HG02571 (cell line): ENCODE measurements at regions not wholly inside any gene's neighbourhood (a gene's known extent, or its start where the extent isn't known, plus 50 kb on each side); places are given as distances from the start of the nearest gene placed in this dataset.
"Not testable (repeated sequence)": the region's sequence is repeated elsewhere in the genome, so short reads cannot be mapped to it uniquely, and the experiment has no call there.

Experiments used
- ATAC-seq: cut with Tn5 transposase; IDR thresholded peaks from one replicate; pipeline ENCODE4 v1.9.1; 2021; ENCODE audit warnings: mild to moderate bottlenecking, moderate library complexity; ENCODE audit not compliant: unreplicated experiment

DNA sequence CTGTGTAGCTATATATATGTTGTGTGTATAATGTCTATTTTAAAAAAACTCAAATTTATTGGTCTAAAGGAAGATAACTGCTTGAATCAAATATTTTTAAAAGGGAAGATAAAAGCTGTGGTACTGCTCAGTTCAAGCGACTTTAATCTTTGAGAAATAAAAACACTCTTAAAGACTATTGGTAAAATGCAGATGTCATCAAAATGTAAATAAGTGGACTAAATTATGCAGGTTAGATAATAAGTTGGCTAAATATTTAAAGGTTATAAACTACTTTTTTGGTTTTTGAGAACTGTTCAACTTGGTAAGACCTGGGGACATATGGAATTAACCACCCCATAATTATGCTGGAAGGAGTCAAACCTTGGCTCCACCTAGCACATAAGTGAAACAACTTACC, 144.7 kb upstream of the ITM2A start:
- ATAC-seq, result no peak

DNA sequence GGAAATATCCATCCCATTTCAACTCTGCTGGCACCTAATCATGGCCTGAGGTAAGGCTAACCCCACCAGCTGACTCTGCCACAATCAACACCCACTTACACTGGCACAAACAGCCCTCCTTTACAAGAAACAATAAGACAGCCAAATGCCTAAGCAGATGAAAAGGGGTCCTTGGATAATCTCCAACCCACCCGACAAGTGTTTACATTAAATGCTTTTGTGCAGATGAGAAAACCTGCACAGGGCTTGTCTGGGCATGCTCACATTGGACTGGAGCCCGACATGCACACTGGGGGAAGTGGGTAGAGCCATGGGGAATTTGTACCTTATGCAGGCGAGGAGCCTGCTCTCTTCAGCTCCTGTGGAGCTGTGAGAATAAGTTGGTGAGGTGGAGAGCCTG, 138.9 kb upstream of the ITM2A start:
- no peak for ATAC-seq

DNA sequence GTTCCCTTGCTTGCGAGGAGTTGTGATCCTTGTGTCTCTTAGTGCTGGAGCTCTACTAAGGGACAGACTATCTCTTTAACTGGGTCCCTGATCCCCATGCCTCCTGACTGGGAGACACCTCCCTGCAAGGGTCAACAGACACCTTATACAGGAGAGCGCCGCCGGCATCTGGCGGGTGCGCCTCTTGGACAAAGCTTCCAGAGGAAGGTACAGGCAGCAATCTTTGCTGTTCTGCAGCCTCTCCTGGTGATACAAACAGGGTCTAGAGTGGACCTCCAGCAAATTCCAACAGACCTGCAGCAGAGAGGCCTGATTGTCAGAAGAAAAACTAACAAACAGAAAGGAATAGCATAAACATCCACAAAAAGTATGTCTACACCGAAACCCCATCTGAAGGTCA, 115.6 kb upstream of the ITM2A start:
- ATAC-seq, result no peak

DNA sequence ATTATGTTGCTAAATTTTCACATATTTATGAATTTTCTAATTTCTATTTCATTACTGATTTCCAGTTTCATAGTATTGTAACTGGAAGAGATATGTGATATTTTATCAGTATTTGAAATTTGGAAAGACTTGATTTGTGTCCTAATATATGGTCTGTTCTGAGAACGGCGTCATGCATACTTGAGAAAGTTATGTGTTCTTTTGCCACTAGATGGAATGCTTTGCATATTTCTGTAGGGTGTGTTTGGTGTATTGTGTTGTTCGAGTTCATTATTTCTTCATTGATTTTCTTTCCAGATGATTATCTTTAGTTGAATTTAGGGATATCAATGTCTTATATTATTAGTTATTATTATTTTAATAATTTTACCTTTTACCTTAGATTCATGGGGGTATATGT, 110.6 kb upstream of the ITM2A start:
- ATAC-seq, result no peak

DNA sequence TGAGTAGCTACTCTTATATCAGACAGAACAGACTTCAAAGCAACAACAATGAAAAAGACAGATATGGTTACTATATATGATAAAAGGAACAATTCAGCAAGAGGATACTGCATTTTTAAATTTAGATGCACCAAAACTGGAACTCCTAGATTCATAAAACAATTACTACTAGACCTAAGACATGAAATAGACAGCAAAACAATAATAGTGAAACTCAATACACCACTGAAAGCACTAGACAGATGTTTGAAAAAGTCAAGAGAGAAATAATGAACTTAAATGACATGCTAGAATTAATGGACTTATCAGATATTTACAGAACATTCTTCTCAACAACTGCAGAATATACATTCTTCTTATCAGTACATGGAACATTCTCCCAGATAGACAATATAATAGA, 99.5 kb upstream of the ITM2A start:
- no peak for ATAC-seq

DNA sequence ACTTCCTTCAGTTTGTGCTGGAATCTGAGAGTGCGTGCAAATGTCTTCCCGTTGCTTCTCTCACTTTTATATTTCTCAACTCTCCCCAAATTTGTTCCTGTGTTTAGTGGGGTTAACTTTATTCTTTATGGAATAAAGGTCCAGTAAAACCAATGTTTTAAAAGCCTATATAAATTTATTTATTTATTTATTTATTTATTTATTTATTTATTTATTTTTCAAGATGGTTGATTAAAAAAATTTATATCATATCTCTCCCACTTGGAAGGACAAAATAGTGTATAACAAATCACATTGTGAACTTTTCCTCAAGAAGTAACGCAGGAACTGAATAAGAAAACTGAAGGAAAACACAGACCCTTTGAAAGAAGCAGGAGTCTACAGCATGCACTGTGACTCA, 95.3 kb upstream of the ITM2A start:
- no peak for ATAC-seq

DNA sequence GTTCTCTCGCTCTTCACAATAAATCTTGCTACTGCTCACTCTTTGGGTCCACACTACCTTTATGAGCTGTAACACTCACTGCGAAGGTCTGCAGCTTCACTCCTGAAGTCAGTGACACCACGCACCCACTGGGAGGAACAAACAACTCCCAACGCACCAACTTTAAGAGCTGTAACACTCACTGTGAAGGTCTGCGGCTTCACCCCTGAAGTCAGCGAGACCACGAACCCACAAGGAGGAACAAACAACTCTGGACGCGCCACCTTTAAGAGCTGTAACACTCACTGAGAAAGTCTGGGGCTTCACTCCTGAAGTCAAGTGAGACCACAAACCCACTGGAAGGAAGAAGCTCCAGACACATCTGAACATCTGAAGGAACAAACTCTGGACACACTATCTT, 89.5 kb upstream of the ITM2A start:
- not testable (repeated sequence) for ATAC-seq

DNA sequence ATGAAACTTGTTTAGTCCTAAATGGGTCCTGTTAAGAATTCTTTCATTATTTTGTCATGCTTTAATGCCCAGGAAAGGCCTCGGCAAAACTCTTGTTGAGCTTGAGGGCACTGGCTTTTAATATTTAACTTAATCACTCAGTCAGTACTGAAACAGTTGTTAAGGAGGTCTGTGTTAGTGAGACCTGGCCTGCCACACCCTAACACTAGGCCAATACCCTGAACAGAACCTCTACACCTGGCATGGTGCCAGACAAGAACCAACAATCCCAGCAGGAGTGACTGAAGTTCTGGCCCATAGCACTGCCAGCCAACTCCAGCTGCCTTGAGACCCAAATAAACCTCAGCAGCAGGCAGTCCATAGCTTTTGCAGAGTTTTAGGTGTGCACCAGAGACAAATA, 85.7 kb upstream of the ITM2A start:
- ATAC-seq, result no peak

DNA sequence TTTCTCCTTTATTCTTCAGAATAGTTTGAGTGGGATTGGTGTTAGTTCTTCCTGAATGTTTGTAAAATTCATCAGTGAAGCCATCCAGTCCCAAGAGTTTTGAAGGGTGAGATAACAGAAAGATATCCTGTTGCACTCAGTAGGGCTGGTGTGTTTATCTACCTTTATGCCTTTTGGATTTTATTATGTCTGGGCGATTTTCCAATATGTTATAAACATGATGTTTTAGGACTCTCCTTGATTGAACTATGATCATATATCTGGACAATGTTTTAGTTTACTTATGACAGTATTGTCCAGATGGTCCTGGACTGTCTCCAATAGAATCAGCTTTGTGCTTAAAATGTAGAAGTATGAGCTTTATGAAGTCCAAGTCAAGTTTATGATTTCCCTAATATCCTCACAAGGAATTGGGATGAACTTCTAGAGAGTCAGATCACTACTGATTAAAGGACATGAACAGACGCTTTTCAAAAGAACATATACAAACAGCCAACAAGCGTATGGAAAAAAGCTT, 77.6 kb upstream of the ITM2A start:
- no peak for ATAC-seq

DNA sequence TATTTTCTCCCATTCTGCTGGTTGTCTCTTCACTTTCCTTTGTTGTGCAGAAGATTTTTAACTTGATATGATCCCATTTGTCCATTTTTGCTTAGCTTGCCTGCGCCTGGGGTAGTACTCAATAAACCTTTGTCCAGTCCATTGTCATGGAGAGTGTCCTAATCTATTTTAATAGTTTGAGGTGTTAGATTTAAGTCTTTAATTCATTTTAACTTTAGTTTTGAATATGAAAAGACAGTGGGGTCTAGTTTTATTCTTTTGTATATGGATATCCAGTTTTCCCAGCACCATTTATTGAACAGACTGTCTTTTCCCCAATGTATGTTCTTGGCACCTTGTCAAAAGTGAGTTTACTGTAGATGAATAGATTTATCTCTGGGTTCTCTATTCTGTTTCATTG, 76.0 kb upstream of the ITM2A start:
- no peak for ATAC-seq

DNA sequence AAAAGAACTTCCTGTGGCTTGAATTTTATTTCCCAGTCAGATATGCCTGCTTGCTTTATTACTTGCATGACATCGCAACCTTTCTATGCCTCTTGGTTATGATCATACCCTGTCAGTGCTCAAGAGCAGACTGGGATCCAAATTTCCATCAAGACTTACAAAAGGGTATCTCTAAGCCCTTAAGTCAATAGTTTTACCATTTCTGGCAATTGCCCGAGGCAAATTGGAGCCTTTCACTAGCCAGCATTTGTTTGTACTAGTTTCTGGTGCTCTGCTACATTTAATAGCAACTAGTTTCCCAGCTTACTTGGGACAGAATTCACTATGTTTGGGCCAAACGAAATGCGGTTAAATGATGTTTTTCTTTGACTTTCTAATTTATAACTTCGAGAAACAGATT, 73.2 kb upstream of the ITM2A start:
- ATAC-seq, result no peak
